Liver (tissue), 8 donors: ENCODE measurements at regions not wholly inside any gene's neighbourhood (a gene's known extent, or its start where the extent isn't known, plus 50 kb on each side); places are given as distances from the start of the nearest gene placed in this dataset.

Experiments
- DNase-seq: peaks from one replicate; pipeline ENCODE4 v3.0.0-alpha.2; 2017; ENCODE audit warnings: low spot score
- H3K27ac ChIP-seq, 2 donors: one replicate each; pipeline ENCODE4 v1.7.0; 2013; ENCODE audit warnings: inconsistent platforms in 2 of 2, low read length in 2 of 2, control low read depth in 1 of 2, low read depth in 1 of 2, mild to moderate bottlenecking in 1 of 2
- H3K27me3 ChIP-seq, 4 donors: one replicate each; pipeline versions ENCODE4 v1.6.1 to v1.7.0; 2013; ENCODE audit warnings: low read length in 3 of 4, inconsistent platforms in 1 of 4, mild to moderate bottlenecking in 1 of 4, moderate library complexity in 1 of 4; ENCODE audit not compliant: control insufficient read depth in 4 of 4, insufficient read depth in 4 of 4
- H3K36me3 ChIP-seq, 4 donors: one replicate each; pipeline versions ENCODE4 v1.6.1 to v1.7.0; 2013; ENCODE audit warnings: low read length in 3 of 4, mild to moderate bottlenecking in 3 of 4, low read depth in 1 of 4, moderate library complexity in 1 of 4; ENCODE audit not compliant: control insufficient read depth in 4 of 4, insufficient read depth in 3 of 4
- H3K4me1 ChIP-seq, 4 donors: one replicate each; pipeline versions ENCODE4 v1.6.1 to v1.7.0; 2013; ENCODE audit warnings: low read length in 3 of 4, mild to moderate bottlenecking in 3 of 4, moderate library complexity in 1 of 4; ENCODE audit not compliant: control insufficient read depth in 4 of 4, insufficient read depth in 4 of 4
- H3K4me3 ChIP-seq, 3 donors: one replicate each; pipeline versions ENCODE4 v1.6.1 to v1.7.0; 2013; ENCODE audit warnings: low read length in 3 of 3, control low read depth in 1 of 3, low read depth in 1 of 3, mild to moderate bottlenecking in 1 of 3
- H3K9ac ChIP-seq, 2 donors: one replicate each; pipeline ENCODE4 v1.7.0; 2013; ENCODE audit warnings: low read length in 2 of 2, mild to moderate bottlenecking in 2 of 2, moderate library complexity in 2 of 2, control low read depth in 1 of 2, low read depth in 1 of 2
- H3K9me3 ChIP-seq, 4 donors: one replicate each; pipeline versions ENCODE4 v1.6.1 to v1.7.0; 2013; ENCODE audit warnings: low read length in 3 of 4; ENCODE audit not compliant: control insufficient read depth in 4 of 4
- ATF3 ChIP-seq: IDR thresholded peaks from 2 replicates; pipeline ENCODE4 v1.6.1; 2016; ENCODE audit warnings: antibody characterized with exemption
- EGR1 ChIP-seq, 2 donors: IDR thresholded peaks; 2 replicates each; pipeline ENCODE4 v1.6.1; 2016 to 2018; ENCODE audit warnings: antibody characterized with exemption in 2 of 2, low read depth in 2 of 2
- FOXA1 ChIP-seq: IDR thresholded peaks from 2 replicates; pipeline ENCODE4 v1.6.1; 2016; ENCODE audit warnings: antibody characterized with exemption
- FOXA2 ChIP-seq: IDR thresholded peaks from 2 replicates; pipeline ENCODE4 v1.6.1; 2016; ENCODE audit warnings: antibody characterized with exemption
- GABPA ChIP-seq, 2 donors: IDR thresholded peaks in 1 of 2; conservative IDR thresholded peaks in 1 of 2; 2 replicates each; pipeline ENCODE4 v1.6.1; 2016; ENCODE audit warnings: antibody characterized with exemption in 2 of 2, mild to moderate bottlenecking in 1 of 2, moderate library complexity in 1 of 2
- HNF4A ChIP-seq, 2 donors: conservative IDR thresholded peaks; 2 replicates each; pipeline ENCODE4 v1.6.1; 2016; ENCODE audit warnings: antibody characterized with exemption in 2 of 2, mild to moderate bottlenecking in 2 of 2
- HNF4G ChIP-seq: IDR thresholded peaks from 2 replicates; pipeline ENCODE4 v1.6.1; 2016; ENCODE audit warnings: antibody characterized with exemption
- JUND ChIP-seq, 2 donors: IDR thresholded peaks; 2 replicates each; pipeline ENCODE4 v1.6.1; 2016; ENCODE audit warnings: antibody characterized with exemption in 2 of 2
- NR2F2 ChIP-seq: IDR thresholded peaks from 2 replicates; pipeline ENCODE4 v1.6.1; 2016; ENCODE audit warnings: antibody characterized with exemption
- RAD21 ChIP-seq, 2 donors: IDR thresholded peaks; 2 replicates each; pipeline ENCODE4 v1.6.1; 2016; ENCODE audit warnings: antibody characterized with exemption in 2 of 2, mild to moderate bottlenecking in 2 of 2
- REST ChIP-seq: IDR thresholded peaks from 2 replicates; pipeline ENCODE4 v1.6.1; 2016; ENCODE audit warnings: antibody characterized with exemption, mild to moderate bottlenecking
- RXRA ChIP-seq, 2 donors: IDR thresholded peaks; 2 replicates each; pipeline ENCODE4 v1.6.1; 2017 to 2018; ENCODE audit warnings: antibody characterized with exemption in 2 of 2, mild to moderate bottlenecking in 1 of 2
- SP1 ChIP-seq: IDR thresholded peaks from 2 replicates; pipeline ENCODE4 v1.6.1; 2018; ENCODE audit warnings: antibody characterized with exemption, mild to moderate bottlenecking
- ZBTB33 ChIP-seq: IDR thresholded peaks from 2 replicates; pipeline ENCODE4 v1.6.1; 2016; ENCODE audit warnings: antibody characterized with exemption
- WGBS: extraction: QIAGEN DNeasy Blood & Tissue Kit; methylation state at CpG from one replicate; pipeline ENCODE4 v1.1.7; 2013; 5-methylcytosine and 5-hydroxymethylcytosine counted together
- TF ChIP-seq, protein P1 (sequence below): IDR thresholded peaks from 2 replicates; pipeline ENCODE4 v1.6.1; 2016; ENCODE audit warnings: antibody characterized with exemption
- TF ChIP-seq, protein P2 (sequence below): fragments of 150-350 bp; IDR thresholded peaks from 2 replicates; pipeline ENCODE4 v1.5.1; 2017; ENCODE audit warnings: improper control_type of control experiment, low read depth, low read length; ENCODE audit not compliant: missing input control
- donor health status: healthy.
- donor health status: healthy.
- donor health status: healthy.
- donor health status: healthy.
- donor health status: healthy.

GRCh38 chr13:99663185-99663825, 162.0 kb downstream of the TM9SF2 start:
- Histone ChIP-seq H3K9ac (no peak overlapping the region), H3K4me1 (peaks cover 2 to 35% (median 23%) of the 10 kb centered on the region in 4 donors), H3K9me3 (no peaks in the 10 kb centered on the region), H3K36me3 (no peaks in the 10 kb centered on the region), H3K4me3 (no peak overlapping the region), H3K27me3 (no peaks in the 10 kb centered on the region), H3K27ac (no peak overlapping the region)
- WGBS, result 92% methylated on average over 10 of the region's 10 CpGs
- no peak for DNase-seq
- TF ChIP-seq ZBTB33 (no peak), FOXA1 (no peak), ATF3 (no peak), GABPA (IDR thresholded peaks at IDR 0.05 in 1 of 2, conservative IDR thresholded peaks at IDR 0.05 in 1 of 2) (no peak), HNF4G (no peak), RAD21 (IDR thresholded peaks at IDR 0.05) (no peak), SP1 (no peak), REST (no peak), FOXA2 (no peak), NR2F2 (no peak)
- TF ChIP-seq, protein P1, sequence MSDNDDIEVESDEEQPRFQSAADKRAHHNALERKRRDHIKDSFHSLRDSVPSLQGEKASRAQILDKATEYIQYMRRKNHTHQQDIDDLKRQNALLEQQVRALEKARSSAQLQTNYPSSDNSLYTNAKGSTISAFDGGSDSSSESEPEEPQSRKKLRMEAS, result no peak

DNA sequence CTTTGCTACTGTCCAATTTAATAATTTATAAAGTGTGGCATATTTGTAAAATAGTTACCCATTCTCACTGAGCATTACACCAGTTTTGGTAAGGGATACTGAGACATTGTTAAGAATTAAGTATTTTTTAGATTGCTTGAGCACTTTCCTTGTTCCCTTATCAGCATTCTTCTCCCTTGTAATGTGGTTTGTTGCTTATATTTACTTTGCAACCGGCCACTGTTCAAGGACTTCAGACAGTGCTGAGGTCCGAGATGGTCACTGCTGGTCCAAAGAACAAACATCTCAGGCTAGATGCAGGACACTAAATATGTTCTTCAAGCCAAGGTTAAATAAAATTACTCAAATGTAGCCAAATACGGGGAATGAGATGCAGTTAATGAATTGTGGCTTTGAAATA, 161.4 kb downstream of the TM9SF2 start:
- H3K4me1 ChIP-seq, result peaks cover 2 to 40% (median 26%) of the 10 kb centered on the region in 4 donors
- H3K27me3 ChIP-seq, result no peaks in the 10 kb centered on the region
- H3K9ac ChIP-seq, result no peak overlapping the region
- H3K9me3 ChIP-seq, result no peaks in the 10 kb centered on the region
- H3K36me3 ChIP-seq, result no peaks in the 10 kb centered on the region
- no peak overlapping the region for H3K4me3 ChIP-seq
- TF ChIP-seq ZBTB33, result no peak
- no peak for TF ChIP-seq FOXA1
- TF ChIP-seq EGR1 (IDR thresholded peaks at IDR 0.05; ENCODE audit: low read depth in 2 of 2), result no peak
- peak; percentile 8 to 19 for TF ChIP-seq RAD21 (IDR thresholded peaks at IDR 0.05)
- peak in 1 of 2 donors; percentile 52 for TF ChIP-seq RXRA (IDR thresholded peaks at IDR 0.05)
- TF ChIP-seq REST, result peak; percentile 15
- TF ChIP-seq FOXA2, result peak; percentile 25
- TF ChIP-seq, protein P2, sequence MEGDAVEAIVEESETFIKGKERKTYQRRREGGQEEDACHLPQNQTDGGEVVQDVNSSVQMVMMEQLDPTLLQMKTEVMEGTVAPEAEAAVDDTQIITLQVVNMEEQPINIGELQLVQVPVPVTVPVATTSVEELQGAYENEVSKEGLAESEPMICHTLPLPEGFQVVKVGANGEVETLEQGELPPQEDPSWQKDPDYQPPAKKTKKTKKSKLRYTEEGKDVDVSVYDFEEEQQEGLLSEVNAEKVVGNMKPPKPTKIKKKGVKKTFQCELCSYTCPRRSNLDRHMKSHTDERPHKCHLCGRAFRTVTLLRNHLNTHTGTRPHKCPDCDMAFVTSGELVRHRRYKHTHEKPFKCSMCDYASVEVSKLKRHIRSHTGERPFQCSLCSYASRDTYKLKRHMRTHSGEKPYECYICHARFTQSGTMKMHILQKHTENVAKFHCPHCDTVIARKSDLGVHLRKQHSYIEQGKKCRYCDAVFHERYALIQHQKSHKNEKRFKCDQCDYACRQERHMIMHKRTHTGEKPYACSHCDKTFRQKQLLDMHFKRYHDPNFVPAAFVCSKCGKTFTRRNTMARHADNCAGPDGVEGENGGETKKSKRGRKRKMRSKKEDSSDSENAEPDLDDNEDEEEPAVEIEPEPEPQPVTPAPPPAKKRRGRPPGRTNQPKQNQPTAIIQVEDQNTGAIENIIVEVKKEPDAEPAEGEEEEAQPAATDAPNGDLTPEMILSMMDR, result no peak
- peak in 1 of 2 donors; percentile 48 for TF ChIP-seq JUND (IDR thresholded peaks at IDR 0.05)
- peak; percentile 37 for TF ChIP-seq HNF4G
- TF ChIP-seq HNF4A (conservative IDR thresholded peaks at IDR 0.05), result peak; percentile 76 to 94
- peak; percentile 15 for TF ChIP-seq SP1
- TF ChIP-seq GABPA (IDR thresholded peaks at IDR 0.05 in 1 of 2, conservative IDR thresholded peaks at IDR 0.05 in 1 of 2), result no peak
- WGBS, result 38% methylated on average over 3 of the region's 3 CpGs
- DNase-seq, result no peak
- H3K27ac ChIP-seq, result no peak overlapping the region
